PC-3 (cell line): ENCODE measurements at regions not wholly inside any gene's neighbourhood (a gene's known extent, or its start where the extent isn't known, plus 50 kb on each side); places are given as distances from the start of the nearest gene placed in this dataset.

Experiments used
- ATAC-seq: fragments of 200-7000 bp; cut with Tn5 transposase; 2 replicates; pipeline ENCODE4 v1.9.1; 2020; ENCODE audit warnings: mild to moderate bottlenecking, moderate library complexity
- BruUV-seq: library from RNA; stranded (reverse); fragments of 400-500 nt; replicated peaks from 2 replicates; lab custom pipeline; 2021; lab: Mats Ljungman, UMichigan
- CTCF ChIA-PET: fragments of 300-600 bp; sonication (Branson Sonifier 250); formaldehyde crosslinking; loops from one replicate; lab custom pipeline; 2022; ENCODE audit warnings: antibody characterized with exemption; lab: Charles Lee
- POLR2A ChIA-PET: fragments of 300-600 bp; sonication (Branson Sonifier 250); formaldehyde crosslinking; loops from one replicate; lab custom pipeline; 2022; ENCODE audit warnings: antibody characterized with exemption; ENCODE audit not compliant: unreplicated experiment; lab: Charles Lee
- DNase-seq: peaks from one replicate; pipeline ENCODE4 v3.0.0-alpha.2; 2015
- H2AFZ ChIP-seq: fragments of 300-600 bp; sonication (generic); 2 replicates; pipeline ENCODE4 v1.6.0; 2016; ENCODE audit warnings: antibody characterized with exemption, low read length
- H3F3A ChIP-seq: fragments of 300-600 bp; sonication (generic); one replicate; pipeline ENCODE4 v1.6.0; 2017; ENCODE audit warnings: antibody characterized with exemption, low read length, control low read depth, mild to moderate bottlenecking; ENCODE audit not compliant: unreplicated experiment
- H3K27ac ChIP-seq: fragments of 300-600 bp; sonication (generic); 2 replicates; pipeline ENCODE4 v1.5.1; 2016; ENCODE audit warnings: mild to moderate bottlenecking, low read length
- H3K27me3 ChIP-seq: fragments of 300-600 bp; sonication (generic); 2 replicates; pipeline ENCODE4 v1.6.1; 2016; ENCODE audit warnings: low read length, mixed read lengths
- H3K36me3 ChIP-seq: fragments of 300-600 bp; sonication (generic); 2 replicates; pipeline ENCODE4 v1.6.1; 2016; ENCODE audit warnings: low read depth, mixed run types, low read length, mixed read lengths
- H3K4me1 ChIP-seq: fragments of 300-600 bp; sonication (generic); 2 replicates; pipeline ENCODE4 v1.5.1; 2016; ENCODE audit warnings: low read length; ENCODE audit not compliant: insufficient read depth
- H3K4me2 ChIP-seq: fragments of 300-600 bp; sonication (generic); 2 replicates; pipeline ENCODE4 v1.6.0; 2016; ENCODE audit warnings: low read length
- H3K4me3 ChIP-seq: fragments of 300-600 bp; sonication (generic); 2 replicates; pipeline ENCODE4 v1.5.1; 2016; ENCODE audit warnings: mild to moderate bottlenecking, low read length, mixed read lengths
- H3K79me2 ChIP-seq: fragments of 300-600 bp; sonication (generic); 2 replicates; pipeline ENCODE4 v1.6.1; 2017; ENCODE audit warnings: low read length, mixed read lengths
- H3K9ac ChIP-seq: fragments of 300-600 bp; sonication (generic); 2 replicates; pipeline ENCODE4 v1.6.0; 2016; ENCODE audit warnings: mild to moderate bottlenecking, low read length
- H3K9me2 ChIP-seq: fragments of 300-600 bp; sonication (generic); replicated peaks from 2 replicates; pipeline ENCODE4 v1.6.1; 2016; ENCODE audit warnings: mixed run types, low read length, mixed read lengths
- H3K9me3 ChIP-seq: fragments of 300-600 bp; sonication (generic); 2 replicates; pipeline ENCODE4 v1.6.1; 2016; ENCODE audit warnings: low read length, mixed read lengths
- H4K20me1 ChIP-seq: fragments of 300-600 bp; sonication (generic); 2 replicates; pipeline ENCODE4 v1.6.1; 2016; ENCODE audit warnings: low read length, mixed read lengths
- EZH2 ChIP-seq: fragments of 300-600 bp; sonication (generic); IDR thresholded peaks from one replicate; pipeline ENCODE4 v1.6.1; 2017; ENCODE audit warnings: antibody characterized with exemption, mild to moderate bottlenecking, low read length; ENCODE audit not compliant: unreplicated experiment
- EZH2phosphoT487 ChIP-seq: fragments of 300-600 bp; sonication (generic); IDR thresholded peaks from 2 replicates; pipeline ENCODE4 v1.6.1; 2018; ENCODE audit warnings: mild to moderate bottlenecking, antibody characterized with exemption, low read length, borderline replicate concordance
- intact Hi-C: fragments of 100-400 bp; cut with micrococcal nuclease; formaldehyde crosslinking; loops from 2 replicates; pipeline ENCODE4 v1.9.0; 2023
- TF ChIP-seq, protein P1 (sequence below): fragments of 300-600 bp; sonication (generic); conservative IDR thresholded peaks from 2 replicates; pipeline ENCODE4 v1.5.1; 2017; ENCODE audit warnings: antibody characterized with exemption, low read depth, mild to moderate bottlenecking, low read length

DNA sequence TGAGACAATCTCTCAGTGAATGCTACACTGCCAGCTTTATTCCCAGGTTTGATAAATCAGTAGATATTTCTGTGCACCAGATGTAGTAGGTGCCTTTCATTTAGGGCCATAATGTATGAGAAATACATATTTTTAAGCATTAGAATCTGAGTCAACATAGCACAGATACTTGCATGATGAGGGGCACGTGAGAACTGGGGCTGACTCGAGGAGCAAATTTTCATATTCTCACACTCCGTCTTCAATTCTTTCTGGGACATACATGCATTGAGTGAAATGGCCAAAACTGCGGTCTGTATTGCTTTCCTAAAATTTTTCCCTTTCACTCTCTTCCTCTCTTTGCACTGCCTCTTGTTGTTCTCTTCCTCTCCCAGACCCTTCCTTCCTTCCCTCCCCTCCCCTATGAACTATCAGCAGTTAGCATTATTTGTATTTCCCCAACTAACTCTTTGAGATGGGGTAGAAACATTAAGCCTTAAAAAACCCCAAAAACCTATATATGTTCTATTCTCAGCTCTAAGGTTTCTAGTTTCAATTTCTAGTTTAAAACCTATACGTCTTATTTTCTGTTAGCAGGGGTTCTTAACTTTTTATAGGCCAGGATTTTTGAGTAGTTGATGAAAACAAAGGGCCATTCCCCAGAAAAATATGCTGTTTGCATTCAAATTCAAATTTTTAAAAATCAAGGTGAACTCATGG is 289.1 kb downstream of the PTBP2 start:
- no peaks in the 10 kb centered on the region for H3K36me3 ChIP-seq
- no peak overlapping the region for H3K27ac ChIP-seq
- H2AFZ ChIP-seq = no peak overlapping the region
- no peak overlapping the region for H3K4me3 ChIP-seq
- CTCF ChIA-PET = no interaction called here
- no peaks in the 10 kb centered on the region for H3K79me2 ChIP-seq
- no peak overlapping the region for H3K4me2 ChIP-seq
- no peaks in the 10 kb centered on the region for H4K20me1 ChIP-seq
- ATAC-seq (no peak), DNase-seq (no peak)
- no peak overlapping the region for H3K9ac ChIP-seq
- BruUV-seq = no TSS peak
- no peaks in the 10 kb centered on the region for H3F3A ChIP-seq
- no peaks in the 10 kb centered on the region for H3K9me3 ChIP-seq
- TF ChIP-seq EZH2 = no peak
- TF ChIP-seq, protein P1, sequence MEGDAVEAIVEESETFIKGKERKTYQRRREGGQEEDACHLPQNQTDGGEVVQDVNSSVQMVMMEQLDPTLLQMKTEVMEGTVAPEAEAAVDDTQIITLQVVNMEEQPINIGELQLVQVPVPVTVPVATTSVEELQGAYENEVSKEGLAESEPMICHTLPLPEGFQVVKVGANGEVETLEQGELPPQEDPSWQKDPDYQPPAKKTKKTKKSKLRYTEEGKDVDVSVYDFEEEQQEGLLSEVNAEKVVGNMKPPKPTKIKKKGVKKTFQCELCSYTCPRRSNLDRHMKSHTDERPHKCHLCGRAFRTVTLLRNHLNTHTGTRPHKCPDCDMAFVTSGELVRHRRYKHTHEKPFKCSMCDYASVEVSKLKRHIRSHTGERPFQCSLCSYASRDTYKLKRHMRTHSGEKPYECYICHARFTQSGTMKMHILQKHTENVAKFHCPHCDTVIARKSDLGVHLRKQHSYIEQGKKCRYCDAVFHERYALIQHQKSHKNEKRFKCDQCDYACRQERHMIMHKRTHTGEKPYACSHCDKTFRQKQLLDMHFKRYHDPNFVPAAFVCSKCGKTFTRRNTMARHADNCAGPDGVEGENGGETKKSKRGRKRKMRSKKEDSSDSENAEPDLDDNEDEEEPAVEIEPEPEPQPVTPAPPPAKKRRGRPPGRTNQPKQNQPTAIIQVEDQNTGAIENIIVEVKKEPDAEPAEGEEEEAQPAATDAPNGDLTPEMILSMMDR = no peak
- TF ChIP-seq EZH2phosphoT487 = no peak
- H3K27me3 ChIP-seq = no peaks in the 10 kb centered on the region
- intact Hi-C loops = no loop called here
- peaks cover 6% of the 10 kb centered on the region; the same call in 1 of the 2 replicates for H3K4me1 ChIP-seq
- no peaks in the 10 kb centered on the region for H3K9me2 ChIP-seq
- POLR2A ChIA-PET = interaction anchor here (0.7 kb wide), 1 partner anchor 51 kb away, joined by 3 read pairs; no protein-coding TSS in a partner anchor

DNA sequence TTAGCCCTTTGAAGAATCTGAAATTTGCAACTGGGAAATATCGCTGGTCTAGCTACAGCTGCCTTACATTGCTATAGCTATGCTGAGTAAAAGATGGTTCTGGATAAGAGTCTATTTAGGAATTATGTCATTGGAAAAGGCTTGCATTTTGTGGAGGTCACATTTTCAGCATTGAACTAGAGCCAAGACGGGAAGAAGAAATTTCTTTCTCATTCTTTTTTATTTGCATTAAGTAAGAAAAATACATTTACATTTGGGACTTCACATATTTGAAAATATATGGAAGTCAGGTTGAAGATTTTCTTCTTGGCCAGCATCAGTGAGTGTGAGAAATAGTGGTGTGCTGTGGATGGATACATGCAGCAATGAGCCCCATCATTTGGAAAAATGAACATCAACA is 291.6 kb downstream of the PTBP2 start:
- no peaks in the 10 kb centered on the region for H3K79me2 ChIP-seq
- POLR2A ChIA-PET = no interaction called here
- H3K9me2 ChIP-seq = no peaks in the 10 kb centered on the region
- no peak overlapping the region for H3K4me3 ChIP-seq
- intact Hi-C loops = no loop called here
- H3K4me2 ChIP-seq = no peak overlapping the region
- no peak overlapping the region for H3K9ac ChIP-seq
- H3K4me1 ChIP-seq = peaks cover 6% of the 10 kb centered on the region; the same call in 1 of the 2 replicates
- no peaks in the 10 kb centered on the region for H3K27me3 ChIP-seq
- CTCF ChIA-PET = no interaction called here
- no peaks in the 10 kb centered on the region for H4K20me1 ChIP-seq
- H3F3A ChIP-seq = no peaks in the 10 kb centered on the region
- no peak overlapping the region for H2AFZ ChIP-seq
- no peaks in the 10 kb centered on the region for H3K9me3 ChIP-seq
- DNase-seq (no peak), ATAC-seq (no peak)
- no peaks in the 10 kb centered on the region for H3K36me3 ChIP-seq
- no peak for TF ChIP-seq EZH2
- TF ChIP-seq EZH2phosphoT487 = no peak
- TF ChIP-seq, protein P1 = no peak
- no TSS peak for BruUV-seq
- no peak overlapping the region for H3K27ac ChIP-seq

DNA sequence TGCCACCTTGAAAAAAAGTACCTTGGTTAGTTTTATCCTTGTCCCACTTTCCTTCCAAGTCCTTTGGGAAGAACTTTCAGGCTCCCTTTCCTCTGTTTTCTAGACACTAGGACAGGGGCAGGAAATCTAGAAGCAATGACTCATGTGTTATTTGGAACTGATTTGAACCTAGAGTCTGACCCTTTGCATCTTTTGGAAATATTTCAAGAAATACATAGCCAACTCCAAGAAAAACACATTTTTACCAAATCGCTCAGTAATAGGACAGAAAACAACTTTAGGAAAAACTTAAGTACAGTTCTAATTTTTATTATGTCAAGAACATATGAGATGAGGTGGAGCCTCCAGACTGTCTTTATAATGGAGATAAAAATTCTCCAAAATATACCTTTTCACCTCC is 292.4 kb downstream of the PTBP2 start:
- Histone ChIP-seq H3K4me2 (no peak overlapping the region), H3K9me3 (no peaks in the 10 kb centered on the region), H3K36me3 (no peaks in the 10 kb centered on the region), H3K4me1 (peaks cover 6% of the 10 kb centered on the region; the same call in 1 of the 2 replicates), H3K9ac (no peak overlapping the region), H3K27me3 (no peaks in the 10 kb centered on the region), H2AFZ (no peak overlapping the region), H4K20me1 (no peaks in the 10 kb centered on the region), H3K9me2 (no peaks in the 10 kb centered on the region), H3K4me3 (no peak overlapping the region), H3K79me2 (no peaks in the 10 kb centered on the region), H3F3A (no peaks in the 10 kb centered on the region), H3K27ac (no peak overlapping the region)
- ChIA-PET CTCF (no interaction called here), POLR2A (no interaction called here)
- intact Hi-C loops = no loop called here
- no peak; the same call in 1 of the 2 replicates for ATAC-seq
- TF ChIP-seq EZH2 = no peak
- TF ChIP-seq, protein P1 = no peak
- no peak for TF ChIP-seq EZH2phosphoT487
- BruUV-seq = no TSS peak
- DNase-seq = peak; percentile 19
